HPDE6-E6E7 (cell line): ENCODE measurements at regions not wholly inside any gene's neighbourhood (a gene's known extent, or its start where the extent isn't known, plus 50 kb on each side); places are given as distances from the start of the nearest gene placed in this dataset.
A peak's percentile ranks its signal among the peaks of the same experiment; 100 is the strongest.

Experiments used
- DNase-seq: peaks from one replicate; pipeline ENCODE4 v3.0.0; 2011; ENCODE audit warnings: missing footprints; ENCODE audit errors: extremely low spot score

DNA sequence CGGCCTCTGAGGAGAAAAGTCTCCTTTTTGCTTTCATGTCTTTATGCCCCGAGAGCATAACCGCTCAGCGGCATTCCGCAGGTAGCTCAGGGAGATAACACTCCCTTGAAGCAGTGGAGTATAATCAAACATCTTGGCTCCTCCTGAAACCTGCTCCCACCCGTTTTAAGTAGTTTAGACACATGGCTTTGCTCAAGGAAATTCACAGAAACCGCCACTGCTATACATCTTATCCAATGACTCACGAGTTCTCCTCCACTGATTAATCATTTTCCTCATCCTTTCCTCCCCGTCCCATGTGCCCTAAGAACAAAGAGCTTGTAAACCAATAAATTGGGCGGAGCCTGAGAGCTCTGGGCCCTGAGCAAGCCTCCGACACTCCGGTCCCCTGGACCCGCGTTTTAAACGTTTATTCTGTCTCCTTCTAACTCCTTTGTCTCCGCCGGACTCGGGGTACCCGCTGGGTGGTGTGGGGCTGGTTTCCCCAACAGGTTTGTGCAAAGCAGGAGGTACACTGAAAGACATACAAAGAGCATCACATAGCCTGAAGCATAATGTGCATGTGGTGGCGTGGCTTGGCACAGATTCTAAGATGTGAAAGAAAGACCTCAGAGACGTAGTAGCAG lies 401.2 kb downstream of the TLL1 start:
- no peak for DNase-seq

DNA sequence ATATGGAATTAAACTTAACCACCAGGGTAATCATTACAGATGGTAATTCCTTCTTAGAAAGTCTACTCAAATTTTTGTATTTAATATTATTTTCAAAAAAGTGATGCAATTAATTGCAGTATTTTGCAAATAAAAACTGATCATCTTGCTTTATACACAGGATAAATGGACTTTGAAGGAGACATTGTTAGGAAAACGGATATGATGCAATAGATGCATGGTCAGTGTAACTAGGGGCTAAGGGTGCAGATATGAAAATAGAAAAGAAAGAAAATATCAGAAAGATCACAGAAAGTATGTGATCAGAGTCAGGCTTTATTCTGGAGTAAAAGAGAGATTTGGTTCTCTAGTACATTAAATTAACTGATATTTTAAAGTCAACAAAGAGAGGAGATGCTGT lies 401.7 kb downstream of the TLL1 start:
- no peak for DNase-seq

DNA sequence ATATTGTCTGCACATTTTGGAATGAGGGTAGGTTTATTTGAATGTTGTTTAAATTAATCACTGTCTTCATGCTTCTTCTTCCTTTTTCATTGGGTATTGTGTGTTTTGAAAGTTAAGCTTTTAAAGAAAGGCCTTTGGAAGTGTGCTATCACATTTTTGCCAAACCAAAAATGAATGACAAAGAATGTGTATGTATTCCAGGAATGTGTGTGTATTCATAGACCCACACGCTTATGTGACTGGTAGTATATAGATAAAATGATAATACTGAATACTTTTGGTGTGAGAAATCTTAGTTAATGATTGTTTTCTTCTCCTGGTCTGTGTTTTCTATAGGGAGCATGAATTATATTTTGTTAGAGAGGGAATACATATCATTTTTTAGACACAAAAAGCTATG lies 404.4 kb downstream of the TLL1 start:
- DNase-seq = no peak

DNA sequence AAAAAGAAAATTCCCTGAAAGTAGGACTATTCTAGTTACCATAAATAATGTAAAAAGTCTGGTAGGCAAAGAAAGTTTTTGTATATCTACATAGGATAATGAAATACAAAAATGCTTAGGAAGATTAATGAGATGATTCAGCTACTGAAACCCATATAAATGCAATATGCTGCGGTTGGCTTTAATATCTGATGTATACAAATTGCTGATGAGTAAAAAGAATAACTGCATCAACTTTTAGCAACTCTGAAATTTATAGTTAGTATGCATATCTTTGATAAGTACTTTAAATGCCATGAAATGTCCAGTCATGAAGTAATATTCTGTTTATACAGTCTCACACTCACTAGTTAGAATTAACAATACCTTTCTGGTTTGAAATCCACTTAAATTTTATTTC lies 404.8 kb downstream of the TLL1 start:
- no peak for DNase-seq

DNA sequence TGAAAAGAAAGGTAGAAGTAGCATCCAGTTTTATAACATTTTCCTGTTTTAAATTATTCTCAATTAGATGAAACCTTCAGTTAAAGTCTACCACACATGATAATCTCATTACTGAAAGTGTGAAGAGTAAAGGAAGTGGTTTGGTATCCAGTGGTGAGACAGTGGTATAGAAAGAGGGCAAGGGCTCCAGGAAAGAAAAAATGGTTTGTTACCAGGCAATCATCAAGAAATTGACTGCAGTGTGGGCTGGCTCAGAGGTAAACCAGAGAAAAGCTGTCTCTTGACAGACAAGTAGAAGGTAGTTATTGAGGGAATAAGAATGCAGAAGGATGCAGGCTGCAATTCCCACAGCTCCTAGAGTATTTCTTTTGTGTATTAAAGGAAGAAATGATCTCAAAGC lies 406.2 kb downstream of the TLL1 start:
- no peak for DNase-seq

DNA sequence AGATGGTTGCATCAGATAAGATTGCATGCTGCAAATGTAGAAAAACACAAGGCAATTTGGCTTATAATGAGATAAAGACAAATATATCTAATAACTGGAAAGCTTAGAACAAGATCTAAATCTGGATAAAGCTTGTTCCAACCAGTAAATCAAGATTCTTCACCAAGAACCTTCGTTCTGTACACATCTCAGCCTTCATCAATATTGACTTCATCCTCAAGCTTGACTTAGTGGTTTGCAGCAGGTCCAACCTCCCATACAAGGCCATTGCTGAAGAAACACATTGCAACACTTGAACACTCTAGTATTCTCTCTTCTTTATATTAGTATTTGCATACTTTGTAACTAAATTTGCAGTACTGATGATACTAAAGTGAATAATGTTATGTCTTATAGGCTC lies 407.6 kb downstream of the TLL1 start:
- no peak for DNase-seq

DNA sequence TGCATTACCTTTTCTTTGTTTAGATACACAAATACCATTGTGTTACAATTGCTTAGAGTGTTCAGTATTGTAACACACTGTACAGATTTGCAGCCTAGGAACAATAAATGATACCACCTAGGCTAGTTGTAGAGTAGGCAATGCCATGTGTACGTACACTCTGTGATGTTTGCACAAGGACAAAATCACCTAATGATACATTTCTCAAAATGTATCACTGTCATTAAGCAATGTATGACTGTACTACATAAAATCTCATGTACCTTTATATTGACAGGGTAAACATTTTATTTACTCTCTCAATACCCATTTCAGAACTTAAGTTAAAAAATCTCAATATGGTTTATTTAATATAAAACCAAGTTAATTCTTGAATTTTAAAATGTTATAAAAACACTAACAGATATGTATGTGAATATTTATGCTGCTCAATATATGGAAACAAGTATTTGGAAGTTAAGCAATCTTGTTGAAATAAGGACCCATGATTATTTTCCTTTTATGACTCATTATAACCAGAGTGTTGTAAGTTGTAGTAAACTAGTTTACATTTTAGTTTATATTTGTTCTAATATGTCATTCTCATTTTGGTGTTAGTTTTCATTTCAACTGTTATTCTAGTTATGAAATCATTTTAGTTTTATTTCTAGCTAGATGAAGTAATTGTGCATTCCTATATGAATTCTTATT lies 409.2 kb downstream of the TLL1 start:
- DNase-seq = peak; percentile 1

DNA sequence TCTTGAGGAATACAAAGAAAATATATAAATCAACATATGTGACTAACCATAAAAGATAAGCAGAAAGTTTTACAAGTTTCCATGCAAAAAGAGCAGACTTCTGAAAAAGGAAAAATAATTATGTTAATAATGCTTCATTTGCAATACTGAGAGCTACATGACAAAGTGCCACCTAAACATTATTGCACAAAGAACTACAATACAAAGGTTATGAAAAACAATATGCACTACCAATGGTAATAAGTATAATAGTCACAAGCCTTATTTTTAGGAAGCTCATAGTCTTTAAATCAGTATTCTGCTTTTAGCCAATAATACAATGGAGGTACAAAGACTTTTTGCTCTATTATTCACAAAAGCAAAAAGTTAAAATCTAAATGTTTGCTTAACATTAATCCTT lies 411.2 kb downstream of the TLL1 start:
- DNase-seq = no peak

DNA sequence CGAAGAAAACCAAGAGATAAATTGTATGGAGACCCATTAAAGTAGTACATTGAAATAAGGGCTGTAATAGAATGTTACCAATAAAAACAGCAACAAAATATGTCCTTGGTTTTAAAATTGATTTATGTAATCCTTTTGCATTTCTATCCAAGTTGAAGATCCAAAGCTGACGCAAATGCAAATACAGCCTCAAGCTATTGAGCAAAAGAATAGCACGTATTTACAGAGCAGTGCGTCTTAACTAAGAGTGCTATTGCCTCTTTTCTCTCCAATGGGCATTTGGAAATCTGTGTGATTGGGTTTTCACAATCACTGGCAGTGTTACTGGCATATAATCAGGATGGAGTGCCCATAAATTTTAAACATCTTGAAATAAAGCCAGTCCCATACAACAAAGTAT lies 417.4 kb downstream of the TLL1 start:
- no peak for DNase-seq

DNA sequence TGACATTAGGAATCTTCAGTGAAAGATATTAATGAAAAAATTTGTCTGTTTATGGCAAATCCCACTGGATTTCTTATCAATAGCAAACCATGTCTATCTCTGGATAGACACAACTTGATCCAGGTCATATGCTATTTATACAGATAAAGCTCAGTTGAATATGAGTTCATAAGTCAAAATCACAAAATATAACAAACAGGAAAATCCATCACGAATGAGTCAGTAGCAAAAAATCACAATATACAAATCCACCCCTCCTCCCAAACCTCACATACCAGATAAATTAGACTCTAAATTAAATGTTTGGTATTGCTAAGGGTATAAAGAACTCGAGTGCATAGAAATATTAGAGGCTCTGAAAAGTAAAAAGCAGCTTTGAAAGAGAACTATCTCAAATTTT lies 420.5 kb downstream of the TLL1 start:
- DNase-seq = no peak

DNA sequence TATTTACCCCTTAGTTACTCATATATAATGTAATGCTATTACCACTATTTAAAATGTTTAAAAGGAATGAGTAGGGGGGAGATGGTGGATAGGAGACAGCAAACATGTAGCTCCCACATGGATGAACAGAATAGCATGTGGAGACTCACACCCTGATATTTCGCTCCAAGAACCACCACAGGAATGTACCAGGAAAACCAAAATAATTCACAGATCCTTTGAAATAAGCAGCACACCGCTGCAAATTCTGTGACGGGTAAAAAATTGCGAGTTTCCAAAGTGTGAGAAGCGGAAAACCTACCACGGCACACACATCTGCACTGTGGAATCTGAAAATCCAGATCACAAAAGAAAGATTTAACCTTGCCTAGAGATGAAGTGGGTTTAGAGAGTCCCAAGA lies 428.2 kb downstream of the TLL1 start:
- DNase-seq = no peak

DNA sequence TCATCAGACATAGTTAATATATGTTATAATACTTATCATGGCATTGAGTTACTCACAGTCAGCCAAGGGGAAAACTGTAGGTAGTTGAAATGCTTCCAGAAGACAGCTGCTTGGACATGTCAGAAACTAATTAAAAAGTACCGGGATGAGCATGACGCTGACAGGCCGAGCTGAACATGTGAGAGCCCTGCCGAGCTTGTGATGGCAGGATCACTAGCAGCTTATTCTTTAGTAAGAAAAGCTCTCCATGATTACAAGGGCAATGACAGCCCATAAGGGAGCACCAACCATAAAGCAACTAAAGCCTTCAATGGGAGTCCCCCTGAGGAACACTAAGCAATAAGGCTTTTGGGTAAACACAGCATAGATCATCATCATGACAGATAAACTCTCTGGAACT lies 435.6 kb downstream of the TLL1 start:
- no peak for DNase-seq

DNA sequence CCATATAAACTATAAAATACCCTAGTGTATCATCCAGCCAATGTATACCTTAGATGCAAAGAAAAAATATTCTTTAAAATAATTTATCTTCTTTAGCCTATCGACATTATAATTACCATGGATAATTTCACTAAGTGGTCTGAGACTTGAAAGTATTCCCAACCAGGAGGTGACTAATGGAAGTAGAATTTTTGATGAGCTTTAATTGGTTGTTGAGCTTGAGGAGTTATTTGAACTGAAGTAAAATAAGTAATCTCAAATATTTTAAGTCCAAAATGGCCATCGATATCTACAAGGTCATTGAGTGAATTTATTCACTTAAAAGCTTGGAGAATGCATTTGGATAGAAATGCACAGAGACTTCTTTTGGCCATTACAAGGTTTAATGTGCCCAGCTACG lies 436.2 kb downstream of the TLL1 start:
- no peak for DNase-seq

DNA sequence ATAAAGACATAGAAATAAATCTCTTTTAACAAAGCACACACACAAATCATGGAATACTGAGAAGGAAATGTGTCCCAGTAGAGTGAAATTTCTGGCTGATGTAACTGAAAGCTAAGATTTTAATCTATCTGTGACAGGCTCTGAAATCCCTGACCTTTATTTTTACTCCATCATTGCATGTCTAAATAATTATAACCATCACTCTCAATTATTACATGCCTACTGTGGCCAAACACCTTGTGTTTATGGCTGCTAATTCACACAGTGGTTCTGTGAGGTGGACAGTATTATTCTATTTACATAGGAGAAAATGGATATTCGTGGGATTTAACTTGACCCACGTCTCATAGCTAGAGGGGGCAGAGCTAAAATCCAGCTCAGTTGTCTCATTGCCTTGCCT lies 438.1 kb downstream of the TLL1 start:
- DNase-seq = no peak

DNA sequence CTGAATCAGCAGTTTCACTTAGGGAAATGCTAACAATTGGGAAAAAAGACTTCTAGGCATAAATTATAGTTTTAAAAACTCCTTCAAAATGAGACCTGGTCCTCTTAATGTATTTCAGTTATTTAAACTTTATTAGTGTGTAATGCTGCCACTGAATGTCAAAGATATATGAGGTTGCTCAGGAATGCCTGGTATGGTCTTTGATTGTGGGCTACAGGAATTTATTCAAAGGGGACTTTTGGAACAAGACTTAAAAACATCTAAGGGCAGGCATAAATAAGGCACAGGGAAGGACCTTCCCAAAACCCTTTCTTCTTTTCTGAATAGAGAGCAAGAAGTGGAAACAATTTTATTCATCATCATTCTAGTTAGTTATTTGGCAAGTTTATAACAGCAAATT lies 439.1 kb downstream of the TLL1 start:
- no peak for DNase-seq

DNA sequence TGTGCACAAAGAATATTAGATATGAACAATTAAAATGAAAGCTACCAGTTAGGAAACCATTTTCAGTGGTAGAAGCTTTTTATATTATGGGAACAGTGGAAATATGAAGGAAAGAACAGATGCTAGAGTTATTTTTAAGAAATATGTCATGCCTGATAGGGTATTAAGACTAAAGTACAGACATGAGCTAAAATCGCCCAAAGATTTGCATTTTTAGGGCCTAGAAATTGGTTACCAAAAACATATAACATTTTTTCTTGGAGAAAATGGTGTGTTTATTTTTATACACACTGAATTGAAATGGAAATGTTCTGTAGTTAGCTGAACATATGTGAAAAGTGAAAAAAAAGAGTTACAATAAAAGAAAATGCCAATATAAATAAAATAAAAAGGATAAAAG lies 441.9 kb downstream of the TLL1 start:
- DNase-seq = no peak

DNA sequence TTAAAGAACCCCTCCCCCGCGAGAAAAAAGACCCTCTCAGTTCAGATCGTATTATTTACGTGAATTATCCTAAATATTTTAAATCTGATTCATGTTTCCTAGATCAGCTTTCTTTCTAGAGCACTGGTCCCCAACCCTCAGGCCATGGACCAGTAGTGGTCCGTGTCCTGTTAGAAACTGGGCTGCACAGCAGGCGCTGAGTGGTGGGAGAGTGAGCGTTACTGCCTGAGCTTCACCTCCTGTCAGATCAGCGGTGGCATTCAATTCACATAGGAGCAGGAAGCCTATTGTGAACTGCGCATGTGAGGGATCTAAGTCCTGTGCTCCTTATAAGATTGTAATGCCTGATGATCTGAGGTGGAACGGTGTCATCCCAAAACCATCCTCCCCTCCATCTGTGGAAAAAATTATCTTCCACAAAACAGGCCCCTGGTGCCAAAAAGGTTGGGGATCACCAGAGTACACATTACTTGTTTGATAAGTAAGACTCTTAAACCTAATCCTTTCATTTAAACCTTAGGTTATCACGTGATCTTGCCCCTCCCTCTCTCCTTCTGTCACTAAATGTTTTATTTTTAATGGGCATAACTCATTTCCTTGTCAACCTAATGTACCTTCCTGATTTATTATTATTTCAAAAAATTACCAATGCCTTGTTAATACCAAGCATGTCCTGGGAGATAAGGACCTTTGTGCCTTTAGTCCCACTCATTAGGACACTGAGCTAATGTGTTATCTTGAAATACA lies 442.9 kb downstream of the TLL1 start:
- no peak for DNase-seq

DNA sequence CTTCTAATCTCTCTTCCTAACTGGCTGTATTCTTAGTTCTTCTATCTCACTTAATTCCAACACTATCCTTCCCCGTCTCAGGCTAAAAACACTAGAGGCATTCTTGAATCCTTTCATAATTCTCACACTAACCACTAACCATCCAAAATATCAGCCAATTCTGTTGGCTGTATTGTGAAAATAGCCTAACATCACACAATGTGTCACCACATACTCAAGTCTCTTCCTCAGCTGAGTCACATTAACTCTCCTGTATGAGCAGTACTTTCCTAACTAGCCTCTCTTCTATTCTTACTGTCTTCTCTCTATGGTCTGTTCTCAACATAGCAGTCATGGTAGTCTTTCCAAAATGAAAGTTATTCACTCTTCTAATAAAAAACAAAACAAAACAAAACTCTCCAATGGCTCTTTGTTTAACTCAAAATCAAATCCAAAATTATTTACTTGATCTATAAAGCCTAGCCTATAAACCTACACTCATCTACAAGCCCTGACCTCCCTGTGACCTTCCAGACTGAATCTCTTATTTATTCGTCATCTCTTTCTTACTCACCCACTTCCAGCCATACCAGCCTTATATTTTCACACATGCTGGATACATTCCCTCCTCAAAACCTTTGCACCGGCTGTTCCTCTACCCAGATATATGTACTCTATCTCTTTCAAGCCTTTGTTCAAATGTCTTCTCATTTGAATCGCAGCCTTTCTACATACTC lies 445.9 kb downstream of the TLL1 start:
- peak; percentile 6 for DNase-seq

DNA sequence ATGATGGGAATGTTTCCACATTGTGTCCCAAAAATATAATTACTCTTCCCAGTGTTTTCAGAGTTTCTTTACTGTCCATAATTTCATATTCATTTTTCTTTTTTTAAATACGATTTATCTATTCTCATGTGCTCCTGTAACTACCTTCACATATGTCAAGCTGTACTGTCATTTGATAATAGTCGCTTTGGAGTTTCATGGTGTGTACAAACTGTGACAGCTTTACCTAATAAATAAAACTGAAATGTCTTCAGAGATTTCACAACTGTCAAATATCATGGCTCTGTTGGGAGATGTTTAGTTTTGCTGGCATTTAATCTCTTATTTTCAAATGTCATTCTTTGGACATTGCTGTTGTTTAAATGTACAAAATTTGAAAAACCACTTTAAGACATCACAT lies 450.2 kb downstream of the TLL1 start:
- no peak for DNase-seq

DNA sequence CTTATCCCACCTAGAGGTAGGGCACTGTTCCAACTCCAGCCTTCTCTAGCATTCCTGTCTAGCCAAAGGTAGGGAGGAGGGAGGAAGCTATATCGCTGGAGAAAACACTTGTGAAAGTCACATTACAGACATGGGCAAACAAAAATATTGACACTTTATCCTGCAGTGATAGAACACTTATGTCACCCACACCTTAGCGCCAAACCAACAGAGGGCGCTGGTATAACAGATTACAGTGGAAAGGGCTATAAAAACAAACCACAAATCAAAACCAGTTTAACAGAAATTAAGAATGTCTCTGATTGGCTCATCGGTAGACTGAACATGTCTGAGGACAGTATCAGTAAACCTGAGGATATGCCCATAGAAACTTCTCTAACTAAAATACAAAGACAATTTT lies 451.3 kb downstream of the TLL1 start:
- no peak for DNase-seq

DNA sequence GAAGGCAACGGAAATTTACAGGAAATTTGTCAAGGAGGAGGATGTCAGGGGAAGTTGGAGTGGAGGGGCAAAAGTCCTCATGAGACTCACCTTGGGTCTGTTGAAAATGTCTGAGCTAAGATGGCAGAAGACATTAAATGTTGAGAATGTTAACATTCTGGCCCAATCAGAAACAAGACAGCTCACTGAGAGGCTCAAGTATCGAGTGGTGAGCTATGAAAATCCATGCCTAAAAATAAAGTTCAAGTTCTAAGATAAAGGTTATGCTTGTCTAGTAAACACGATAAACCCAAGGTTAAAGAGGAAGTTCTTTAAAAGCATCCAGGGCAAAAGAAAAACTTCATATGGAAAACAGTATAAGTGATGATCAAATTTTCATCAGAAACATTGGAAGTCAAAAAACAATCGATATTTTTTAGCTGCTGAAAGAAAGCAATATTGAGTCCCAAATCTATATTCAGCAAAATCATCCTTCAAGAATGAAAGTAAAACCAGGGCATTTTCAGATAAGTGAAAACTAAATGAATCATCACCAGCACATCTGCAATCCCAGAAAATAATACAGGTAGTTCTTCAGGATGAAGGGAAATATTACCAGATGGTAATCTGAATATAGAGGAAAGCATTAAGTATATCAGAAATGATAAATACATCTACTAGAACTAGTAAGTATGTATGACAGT lies 462.4 kb downstream of the TLL1 start:
- DNase-seq = no peak

DNA sequence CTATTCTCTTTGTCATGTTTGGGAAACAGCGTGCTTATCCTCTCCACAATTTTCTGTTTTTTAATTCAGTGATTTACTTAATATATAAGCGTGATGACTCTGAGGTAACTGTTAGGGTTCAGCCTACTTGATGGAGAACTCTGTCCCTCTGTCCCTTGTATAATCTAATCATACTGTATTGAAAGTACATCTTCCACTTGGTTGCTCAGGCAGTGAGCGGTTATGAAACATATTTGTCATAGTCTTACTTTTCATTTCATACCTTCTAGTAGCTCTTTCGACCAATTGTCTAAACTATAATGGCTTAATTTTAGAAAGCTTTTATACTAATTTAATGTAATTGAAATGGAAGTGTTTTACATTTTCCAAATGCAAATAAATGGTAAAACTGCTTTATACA lies 469.0 kb downstream of the TLL1 start:
- no peak for DNase-seq
